ENCODE measurements at regions not wholly inside any gene's neighbourhood (a gene's known extent, or its start where the extent isn't known, plus 50 kb on each side); places are given as distances from the start of the nearest gene placed in this dataset.

DNA sequence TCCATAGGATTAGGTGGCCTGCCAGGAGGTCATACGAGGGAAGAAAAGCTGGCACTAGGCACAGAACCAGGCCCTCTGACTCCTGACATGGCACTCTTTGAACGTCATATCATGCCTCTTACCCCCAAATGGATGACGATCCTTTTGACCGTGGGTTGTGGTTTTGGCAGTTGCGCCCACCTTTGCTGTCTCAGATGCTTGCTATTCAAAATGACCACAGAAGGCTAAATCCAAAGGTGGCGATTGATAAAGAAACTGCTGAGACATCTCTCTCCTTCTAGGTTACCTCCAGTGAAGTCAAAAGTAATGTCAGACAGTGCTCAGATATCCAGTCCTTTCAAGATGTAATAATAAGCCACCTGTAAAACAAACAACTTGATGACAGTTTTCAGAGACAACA lies 385.0 kb downstream of the EFNA5 start:
- TF ChIP-seq CTCF (conservative IDR thresholded peaks at IDR 0.05) (no peak), ZFX (IDR thresholded peaks at IDR 0.05) (no peak)
